ENCODE measurements at regions not wholly inside any gene's neighbourhood (a gene's known extent, or its start where the extent isn't known, plus 50 kb on each side); places are given as distances from the start of the nearest gene placed in this dataset.

- TF ChIP-seq, protein P1, sequence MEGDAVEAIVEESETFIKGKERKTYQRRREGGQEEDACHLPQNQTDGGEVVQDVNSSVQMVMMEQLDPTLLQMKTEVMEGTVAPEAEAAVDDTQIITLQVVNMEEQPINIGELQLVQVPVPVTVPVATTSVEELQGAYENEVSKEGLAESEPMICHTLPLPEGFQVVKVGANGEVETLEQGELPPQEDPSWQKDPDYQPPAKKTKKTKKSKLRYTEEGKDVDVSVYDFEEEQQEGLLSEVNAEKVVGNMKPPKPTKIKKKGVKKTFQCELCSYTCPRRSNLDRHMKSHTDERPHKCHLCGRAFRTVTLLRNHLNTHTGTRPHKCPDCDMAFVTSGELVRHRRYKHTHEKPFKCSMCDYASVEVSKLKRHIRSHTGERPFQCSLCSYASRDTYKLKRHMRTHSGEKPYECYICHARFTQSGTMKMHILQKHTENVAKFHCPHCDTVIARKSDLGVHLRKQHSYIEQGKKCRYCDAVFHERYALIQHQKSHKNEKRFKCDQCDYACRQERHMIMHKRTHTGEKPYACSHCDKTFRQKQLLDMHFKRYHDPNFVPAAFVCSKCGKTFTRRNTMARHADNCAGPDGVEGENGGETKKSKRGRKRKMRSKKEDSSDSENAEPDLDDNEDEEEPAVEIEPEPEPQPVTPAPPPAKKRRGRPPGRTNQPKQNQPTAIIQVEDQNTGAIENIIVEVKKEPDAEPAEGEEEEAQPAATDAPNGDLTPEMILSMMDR (conservative IDR thresholded peaks at IDR 0.05; ENCODE audit: low read depth, low read length): no peak
- TF ChIP-seq EZH2 (IDR thresholded peaks at IDR 0.05; ENCODE audit: low read length, unreplicated experiment): no peak
- no peak for TF ChIP-seq EZH2phosphoT487 (IDR thresholded peaks at IDR 0.05; ENCODE audit: borderline replicate concordance, low read length)
Measured at GRCh38 chr1:233796146-233796783, 108.2 kb upstream of the SLC35F3 start.
